GM19324 (cell line): ENCODE measurements at regions not wholly inside any gene's neighbourhood (a gene's known extent, or its start where the extent isn't known, plus 50 kb on each side); places are given as distances from the start of the nearest gene placed in this dataset.

Experiments used
- ATAC-seq: cut with Tn5 transposase; IDR thresholded peaks from one replicate; pipeline ENCODE4 v1.9.1; 2021; ENCODE audit warnings: mild to moderate bottlenecking, moderate library complexity; ENCODE audit not compliant: unreplicated experiment, low FRiP score

- no peak for ATAC-seq
These were observed 209.7 kb upstream of the STEAP4 start for GRCh38 chr7:88516429-88516828.

- ATAC-seq, result no peak
These were observed 208.6 kb upstream of the STEAP4 start for GRCh38 chr7:88515301-88515700.

DNA sequence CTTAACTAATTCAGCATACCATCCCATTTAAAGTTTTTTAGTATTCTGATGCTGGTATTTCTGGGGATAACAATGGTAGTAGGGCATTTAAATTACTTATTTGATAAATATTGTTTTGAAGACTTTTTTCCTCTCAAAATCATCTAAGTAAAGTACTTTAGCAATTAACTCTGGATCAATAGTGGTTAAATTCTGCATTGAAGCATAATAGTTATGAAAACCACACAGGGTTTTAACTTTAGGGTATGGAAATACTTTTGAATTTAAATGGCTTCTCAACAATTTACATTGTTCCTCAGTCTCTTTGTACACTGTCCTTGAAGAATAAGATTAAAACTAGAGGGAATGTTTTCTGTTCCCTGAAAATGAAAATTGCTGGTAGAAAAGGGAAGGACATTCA is 202.6 kb upstream of the STEAP4 start:
- ATAC-seq, result no peak

GRCh38 chr7:88500131-88500530 is 193.4 kb upstream of the STEAP4 start:
- no peak for ATAC-seq

GRCh38 chr7:88495881-88496725 is 189.4 kb upstream of the STEAP4 start:
- ATAC-seq, result no peak

GRCh38 chr7:88492153-88492552 is 185.5 kb upstream of the STEAP4 start:
- ATAC-seq, result no peak

- ATAC-seq, result no peak
These were observed 184.2 kb upstream of the STEAP4 start for GRCh38 chr7:88490874-88491273.

DNA sequence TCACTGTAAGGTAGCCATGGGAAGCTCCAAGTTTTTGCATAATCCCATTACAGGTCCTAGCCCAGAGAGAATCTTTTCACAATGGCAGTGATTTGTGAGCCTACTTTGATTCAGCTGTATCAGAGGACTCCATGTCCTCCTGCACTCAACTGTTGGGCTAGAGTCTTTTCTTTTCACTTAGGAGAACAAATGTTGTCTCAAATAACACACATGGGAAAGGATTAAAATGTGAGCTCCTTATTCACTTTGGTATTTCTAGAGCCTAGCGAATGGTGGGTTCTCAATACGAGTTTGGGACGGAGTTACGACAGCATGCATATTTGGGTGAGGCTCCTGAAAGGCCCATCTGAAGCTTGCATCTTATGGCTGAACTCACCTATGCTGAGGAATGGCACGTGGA is 183.5 kb upstream of the STEAP4 start:
- no peak for ATAC-seq

DNA sequence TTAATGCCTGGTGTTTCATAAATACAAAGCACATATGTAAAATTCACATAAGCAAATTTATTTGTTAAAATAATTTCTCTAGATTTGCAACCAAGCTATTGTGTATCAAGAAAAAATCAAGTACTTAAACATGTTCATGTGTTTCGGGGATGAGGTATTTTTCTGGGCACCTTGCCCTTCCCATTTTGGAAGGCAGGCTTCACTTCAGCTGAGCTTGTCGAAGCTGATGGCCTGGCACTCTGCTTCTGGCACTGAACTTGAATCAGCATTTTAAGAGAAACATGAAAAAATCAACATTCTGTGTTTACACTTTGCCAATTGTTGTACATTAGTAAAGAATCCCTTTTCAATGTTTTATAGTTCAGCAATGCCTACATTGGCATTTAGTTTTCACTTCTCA is 179.1 kb upstream of the STEAP4 start:
- ATAC-seq, result no peak

DNA sequence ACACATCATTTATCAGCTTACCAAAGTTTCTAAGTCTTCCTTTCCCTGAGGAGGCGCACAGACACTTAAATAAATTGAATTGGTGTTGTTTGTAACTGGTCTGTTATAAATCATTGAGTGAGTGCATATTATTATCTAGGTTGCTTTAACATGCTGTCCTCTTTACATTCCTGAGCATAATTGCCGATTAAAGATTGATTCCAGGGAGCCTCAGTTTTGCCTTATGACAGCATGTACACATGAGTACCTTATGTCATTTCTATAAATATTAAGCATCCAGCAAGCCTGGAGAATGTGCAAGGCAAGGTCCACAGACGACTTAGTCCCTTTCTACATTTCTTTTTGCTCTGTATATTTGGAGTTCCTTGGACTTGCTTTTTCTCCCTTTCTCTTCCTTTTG is 177.9 kb upstream of the STEAP4 start:
- ATAC-seq, result no peak

DNA sequence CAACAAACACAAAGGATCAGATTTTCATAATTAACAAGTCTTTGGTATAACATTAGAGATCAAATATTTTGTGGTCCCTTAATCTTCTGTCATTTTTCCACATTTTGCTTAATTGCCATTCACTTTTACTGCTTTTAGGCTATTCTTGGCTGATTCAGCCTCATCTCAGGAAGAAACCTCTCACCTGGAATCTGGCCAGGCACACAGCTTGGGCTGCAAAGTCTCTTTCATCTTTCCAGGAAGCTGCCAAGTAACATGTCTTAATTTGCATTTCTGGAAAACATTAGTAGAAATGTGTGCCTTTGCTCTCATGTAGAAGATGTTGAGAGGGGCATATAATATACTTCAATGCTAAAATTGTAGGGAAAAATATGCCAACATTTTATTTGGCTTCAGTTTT is 174.2 kb upstream of the STEAP4 start:
- ATAC-seq, result no peak

GRCh38 chr7:88480271-88480670 is 173.6 kb upstream of the STEAP4 start:
- no peak for ATAC-seq

- ATAC-seq, result no peak
These were observed 171.3 kb upstream of the STEAP4 start for GRCh38 chr7:88477976-88478375.

DNA sequence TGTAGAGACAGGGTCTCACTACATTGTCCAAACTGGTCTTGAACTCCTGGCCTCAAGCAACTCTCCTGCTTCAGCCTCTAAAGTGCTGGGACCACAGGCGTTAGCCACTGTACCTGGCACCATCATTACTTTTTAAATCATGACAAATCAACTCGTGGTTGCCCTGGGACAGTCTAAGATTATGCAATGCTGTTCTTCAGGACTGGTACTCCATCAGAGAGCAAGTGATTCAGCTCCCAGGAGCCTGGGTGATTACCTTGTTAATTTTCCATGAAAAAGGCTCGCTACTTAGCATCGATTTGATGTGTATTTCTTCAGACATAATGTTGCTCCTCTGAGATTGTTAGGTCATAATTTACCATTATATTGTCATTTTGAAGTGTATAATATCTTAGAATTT is 158.9 kb upstream of the STEAP4 start:
- ATAC-seq, result no peak

- ATAC-seq, result no peak
These were observed 156.1 kb upstream of the STEAP4 start for GRCh38 chr7:88462799-88463198.

DNA sequence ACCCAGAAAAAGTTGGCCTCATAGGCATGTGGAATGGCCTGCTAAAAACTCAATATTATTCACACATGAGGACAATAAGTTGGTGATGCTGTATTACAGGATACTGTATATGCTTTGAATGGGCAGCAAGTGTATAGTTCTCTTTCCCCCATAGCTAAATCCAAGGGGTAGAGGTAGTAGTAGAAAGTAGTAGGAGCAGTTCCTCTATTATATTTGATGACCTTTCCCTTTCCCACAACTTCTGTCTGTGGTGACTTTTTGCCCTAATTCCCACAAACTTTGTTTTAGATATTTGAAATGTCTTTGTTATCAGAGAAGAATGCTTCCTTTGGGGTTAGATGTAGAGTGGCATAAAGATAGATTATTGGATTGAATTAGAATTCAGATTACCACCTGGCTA is 154.0 kb upstream of the STEAP4 start:
- ATAC-seq, result no peak

GRCh38 chr7:88458946-88459345 is 152.3 kb upstream of the STEAP4 start:
- no peak for ATAC-seq

DNA sequence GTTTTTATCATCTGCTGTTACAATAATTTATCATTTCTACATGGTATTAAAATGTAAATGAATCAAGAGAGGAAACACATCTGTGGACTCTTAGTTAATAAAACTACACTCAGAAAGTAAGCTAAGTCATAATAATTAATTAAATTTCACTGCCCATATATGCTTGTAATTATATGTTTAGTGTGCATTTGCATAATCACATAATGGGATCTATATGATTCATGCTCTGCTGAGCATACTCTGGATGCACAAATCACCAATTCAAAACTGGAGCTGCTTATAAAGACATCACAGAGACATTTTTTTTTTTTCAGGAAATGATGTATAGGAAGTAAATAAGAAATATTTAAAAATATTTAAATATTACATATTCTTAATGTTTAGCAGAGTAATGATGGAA is 151.6 kb upstream of the STEAP4 start:
- ATAC-seq, result no peak

- no peak for ATAC-seq
These were observed 150.6 kb upstream of the STEAP4 start for GRCh38 chr7:88457320-88457719.

DNA sequence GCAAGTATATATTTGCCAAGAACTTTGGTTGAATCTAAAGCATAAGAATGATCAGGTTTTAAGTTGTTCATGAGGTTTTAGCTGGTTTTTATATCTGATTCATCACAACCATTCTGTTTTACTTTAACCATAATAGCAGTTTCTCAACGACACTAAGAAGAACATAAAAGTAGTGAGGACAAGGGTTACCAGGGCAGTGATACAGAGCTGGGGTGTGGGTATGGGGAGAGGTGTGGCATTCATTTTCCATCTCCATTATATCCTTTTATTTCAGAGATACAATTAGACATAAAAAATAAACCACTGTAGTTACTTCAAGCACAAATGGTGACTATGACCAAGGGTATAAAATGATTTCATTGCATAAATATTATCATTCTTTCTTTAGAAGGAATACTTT is 149.8 kb upstream of the STEAP4 start:
- no peak for ATAC-seq

- no peak for ATAC-seq
These were observed 149.0 kb upstream of the STEAP4 start for GRCh38 chr7:88455696-88456095.

GRCh38 chr7:88452646-88453045 is 146.0 kb upstream of the STEAP4 start:
- ATAC-seq, result no peak

DNA sequence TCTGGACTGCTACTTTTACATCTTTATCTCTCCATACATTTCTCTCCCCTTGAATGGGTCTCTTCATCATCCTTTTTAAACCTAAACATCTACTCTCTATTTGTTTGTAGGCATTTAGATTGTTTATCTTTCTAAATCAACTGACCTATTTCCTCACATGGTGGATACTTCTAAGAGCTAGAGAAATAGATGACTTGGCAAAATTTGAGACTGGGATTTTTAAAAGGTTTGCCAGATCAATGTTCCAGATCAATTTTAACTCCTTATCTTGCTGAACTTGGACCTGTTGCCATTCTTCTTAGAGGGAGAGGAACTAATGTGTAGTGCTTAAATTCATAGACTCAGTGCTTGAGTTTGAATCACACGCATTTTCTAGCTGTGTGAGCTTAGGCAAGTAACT is 144.2 kb upstream of the STEAP4 start:
- ATAC-seq, result no peak
